Neutrophil (primary cell): ENCODE measurements at regions not wholly inside any gene's neighbourhood (a gene's known extent, or its start where the extent isn't known, plus 50 kb on each side); places are given as distances from the start of the nearest gene placed in this dataset.

Source experiments
- H3K27ac ChIP-seq: fragments of 200-600 bp; sonication (generic); 2 replicates; pipeline ENCODE4 v1.5.1; 2016; ENCODE audit warnings: mild to moderate bottlenecking, moderate library complexity
- H3K27me3 ChIP-seq: fragments of 200-600 bp; sonication (generic); 2 replicates; pipeline ENCODE4 v1.6.0; 2016; ENCODE audit warnings: mild to moderate bottlenecking
- H3K36me3 ChIP-seq: fragments of 200-600 bp; sonication (generic); 2 replicates; pipeline ENCODE4 v1.5.1; 2017
- H3K4me1 ChIP-seq, 2 experiments: fragments of 200-600 bp in 1 of 2; sonication (generic) in 1 of 2; 1 replicate in 1 of 2; 2 replicates in 1 of 2; pipeline versions ENCODE4 v1.5.1 to v1.6.1; 2013 to 2016; ENCODE audit warnings: low read depth in 1 of 2, low read length in 1 of 2, mild to moderate bottlenecking in 1 of 2, moderate library complexity in 1 of 2; ENCODE audit not compliant: control insufficient read depth in 1 of 2, insufficient read depth in 1 of 2
- H3K4me3 ChIP-seq, 2 experiments: fragments of 200-600 bp in 1 of 2; sonication (generic) in 1 of 2; 1 replicate in 1 of 2; 2 replicates in 1 of 2; pipeline ENCODE4 v1.5.1; 2013 to 2016; ENCODE audit warnings: low read depth in 1 of 2, low read length in 1 of 2, mild to moderate bottlenecking in 1 of 2, moderate library complexity in 1 of 2
- H3K9me3 ChIP-seq: fragments of 200-600 bp; sonication (generic); 2 replicates; pipeline ENCODE4 v1.5.1; 2016
- TF ChIP-seq, protein P1 (sequence below): fragments of 200-600 bp; sonication (generic); IDR thresholded peaks from 2 replicates; pipeline ENCODE4 v1.5.1; 2016; ENCODE audit warnings: antibody characterized with exemption

DNA sequence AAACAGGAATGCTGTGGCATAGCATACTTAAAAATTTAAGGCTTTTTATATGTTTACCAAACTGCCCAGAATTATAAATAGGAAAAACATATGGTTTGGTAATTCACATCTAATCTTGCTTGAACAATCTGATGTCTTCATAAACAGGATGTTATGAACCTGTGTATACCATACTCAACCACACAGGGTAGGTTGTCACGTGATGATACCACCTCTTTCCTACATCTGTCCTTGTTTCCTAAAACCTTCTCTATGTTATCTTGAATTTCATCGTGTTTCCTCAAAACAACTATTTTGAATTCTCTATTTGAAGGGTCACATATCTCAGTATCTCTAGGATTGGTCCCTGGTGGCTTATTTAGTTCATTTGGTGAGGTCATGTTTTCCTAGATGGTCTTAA is 631.0 kb upstream of the PKN2 start:
- Histone ChIP-seq H3K27ac (no peak overlapping the region), H3K9me3 (no peaks in the 10 kb centered on the region), H3K27me3 (no peaks in the 10 kb centered on the region), H3K4me1 (no peaks in the 10 kb centered on the region), H3K36me3 (no peaks in the 10 kb centered on the region), H3K4me3 (no peak overlapping the region)
- TF ChIP-seq, protein P1, sequence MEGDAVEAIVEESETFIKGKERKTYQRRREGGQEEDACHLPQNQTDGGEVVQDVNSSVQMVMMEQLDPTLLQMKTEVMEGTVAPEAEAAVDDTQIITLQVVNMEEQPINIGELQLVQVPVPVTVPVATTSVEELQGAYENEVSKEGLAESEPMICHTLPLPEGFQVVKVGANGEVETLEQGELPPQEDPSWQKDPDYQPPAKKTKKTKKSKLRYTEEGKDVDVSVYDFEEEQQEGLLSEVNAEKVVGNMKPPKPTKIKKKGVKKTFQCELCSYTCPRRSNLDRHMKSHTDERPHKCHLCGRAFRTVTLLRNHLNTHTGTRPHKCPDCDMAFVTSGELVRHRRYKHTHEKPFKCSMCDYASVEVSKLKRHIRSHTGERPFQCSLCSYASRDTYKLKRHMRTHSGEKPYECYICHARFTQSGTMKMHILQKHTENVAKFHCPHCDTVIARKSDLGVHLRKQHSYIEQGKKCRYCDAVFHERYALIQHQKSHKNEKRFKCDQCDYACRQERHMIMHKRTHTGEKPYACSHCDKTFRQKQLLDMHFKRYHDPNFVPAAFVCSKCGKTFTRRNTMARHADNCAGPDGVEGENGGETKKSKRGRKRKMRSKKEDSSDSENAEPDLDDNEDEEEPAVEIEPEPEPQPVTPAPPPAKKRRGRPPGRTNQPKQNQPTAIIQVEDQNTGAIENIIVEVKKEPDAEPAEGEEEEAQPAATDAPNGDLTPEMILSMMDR, result no peak

DNA sequence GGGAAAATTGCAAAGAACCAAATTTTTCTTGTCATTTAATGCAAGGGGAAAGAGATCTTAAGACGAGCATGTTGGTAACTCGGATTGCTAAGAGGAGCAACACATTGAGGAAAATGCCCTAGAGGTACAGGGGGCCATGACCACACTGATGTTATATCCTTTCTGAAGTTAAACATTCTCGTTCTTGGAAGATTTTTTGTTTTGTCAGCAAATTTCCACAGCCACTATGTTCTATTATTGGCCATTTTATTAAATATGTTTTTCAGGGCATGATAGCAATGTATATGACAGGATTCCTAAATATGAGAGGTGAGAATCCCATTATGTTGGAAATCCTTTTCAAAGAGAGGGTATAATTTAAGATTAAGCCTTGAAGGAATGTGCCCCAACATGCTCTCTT is 627.2 kb upstream of the PKN2 start:
- H3K9me3 ChIP-seq, result no peaks in the 10 kb centered on the region
- no peaks in the 10 kb centered on the region for H3K36me3 ChIP-seq
- H3K27me3 ChIP-seq, result no peaks in the 10 kb centered on the region
- TF ChIP-seq, protein P1, result no peak
- no peak overlapping the region for H3K4me3 ChIP-seq
- H3K27ac ChIP-seq, result no peak overlapping the region
- no peaks in the 10 kb centered on the region for H3K4me1 ChIP-seq

DNA sequence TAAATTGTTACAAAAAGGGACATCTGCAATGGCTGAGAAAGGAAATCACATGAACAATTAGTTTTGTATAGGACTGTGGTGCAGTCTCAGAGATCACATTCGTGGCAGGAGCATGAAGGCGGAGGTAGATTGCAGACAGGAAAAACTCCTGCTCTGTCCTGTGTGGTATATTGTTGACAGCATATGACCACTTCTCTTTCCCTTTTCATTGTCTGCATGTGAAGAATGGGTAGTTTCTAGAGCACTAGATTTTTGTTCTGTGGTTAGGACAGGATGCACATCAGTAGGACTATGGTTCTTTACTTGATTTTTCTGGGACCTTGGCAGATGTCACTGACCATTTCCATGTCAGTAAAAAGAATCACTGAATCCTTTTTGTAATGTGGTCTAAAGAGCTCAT is 625.9 kb upstream of the PKN2 start:
- no peaks in the 10 kb centered on the region for H3K4me1 ChIP-seq
- H3K4me3 ChIP-seq, result no peak overlapping the region
- no peaks in the 10 kb centered on the region for H3K27me3 ChIP-seq
- no peak overlapping the region for H3K27ac ChIP-seq
- H3K36me3 ChIP-seq, result no peaks in the 10 kb centered on the region
- TF ChIP-seq, protein P1, result no peak
- H3K9me3 ChIP-seq, result no peaks in the 10 kb centered on the region

DNA sequence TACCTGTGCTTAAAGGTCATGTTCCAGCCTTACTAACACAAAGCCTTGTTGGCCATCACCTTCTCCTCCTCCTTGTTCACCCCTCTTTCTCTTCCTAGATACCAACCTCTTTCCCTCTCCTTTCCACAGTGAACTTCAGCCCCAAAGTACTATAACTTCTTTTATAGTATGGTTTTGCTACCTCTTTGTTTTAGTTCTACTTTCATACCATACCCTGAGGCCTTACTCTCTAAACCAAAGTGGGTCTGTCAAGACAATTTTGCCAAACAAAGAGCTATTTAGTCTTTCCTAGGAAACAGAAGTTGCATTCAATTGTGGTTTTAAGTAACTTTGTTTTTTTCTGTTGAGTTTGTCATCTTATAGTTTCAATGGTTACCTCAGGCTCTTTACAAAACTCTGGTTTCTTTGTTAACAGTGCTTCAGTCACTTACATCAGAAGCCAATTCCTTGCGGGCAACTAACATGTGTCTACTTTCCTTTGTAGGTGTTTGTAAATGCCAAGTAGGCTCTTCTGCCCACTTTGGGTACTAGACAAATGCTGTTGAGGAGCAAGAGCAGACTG is 623.9 kb upstream of the PKN2 start:
- H3K4me1 ChIP-seq, result no peaks in the 10 kb centered on the region
- TF ChIP-seq, protein P1, result no peak
- H3K4me3 ChIP-seq, result no peak overlapping the region
- H3K27ac ChIP-seq, result no peak overlapping the region
- no peaks in the 10 kb centered on the region for H3K36me3 ChIP-seq
- no peaks in the 10 kb centered on the region for H3K9me3 ChIP-seq
- no peaks in the 10 kb centered on the region for H3K27me3 ChIP-seq

DNA sequence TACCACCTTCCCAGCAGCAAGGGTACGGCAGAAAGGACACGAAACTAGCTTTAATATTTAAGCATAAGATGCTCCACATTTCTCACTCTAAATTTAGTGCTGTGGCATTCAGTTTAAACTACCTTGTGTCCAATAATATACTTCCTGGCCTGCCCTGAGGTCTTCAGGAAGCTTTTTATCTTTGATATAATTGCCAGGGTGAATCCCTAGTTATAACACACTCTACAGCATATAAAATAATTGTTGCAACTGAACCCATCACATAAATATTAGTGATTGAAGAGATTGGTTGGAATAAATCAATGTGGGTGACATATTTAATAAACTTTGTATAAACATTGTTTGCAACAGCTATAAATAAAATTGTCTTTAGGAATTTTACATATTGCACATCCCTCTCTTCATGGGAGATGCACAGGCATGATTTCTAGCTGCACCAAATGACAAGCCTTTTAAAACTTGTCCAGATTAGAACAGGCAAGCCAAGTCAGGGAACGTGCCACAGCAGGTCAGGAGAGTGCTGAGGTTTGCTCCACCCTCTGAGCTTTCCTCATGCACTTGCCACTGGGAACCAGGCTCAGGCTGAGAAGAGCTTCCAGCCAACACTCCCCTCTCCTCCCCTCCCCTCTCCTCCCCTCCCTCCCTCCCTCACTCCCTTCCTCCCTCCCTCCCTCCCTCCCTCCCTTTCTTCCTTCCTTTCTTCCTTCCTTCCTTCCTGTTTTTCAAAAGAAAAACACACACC is 623.2 kb upstream of the PKN2 start:
- Histone ChIP-seq H3K4me1 (no peaks in the 10 kb centered on the region), H3K36me3 (no peaks in the 10 kb centered on the region), H3K27ac (no peak overlapping the region), H3K27me3 (no peaks in the 10 kb centered on the region), H3K9me3 (no peaks in the 10 kb centered on the region), H3K4me3 (no peak overlapping the region)
- TF ChIP-seq, protein P1, result no peak
